ENCODE measurements at regions not wholly inside any gene's neighbourhood (a gene's known extent, or its start where the extent isn't known, plus 50 kb on each side); places are given as distances from the start of the nearest gene placed in this dataset.

GRCh38 chr1:243930822-243931671 lies 81.0 kb upstream of the AKT3 start:
- TF ChIP-seq CTCF (IDR thresholded peaks at IDR 0.05; ENCODE audit: unreplicated experiment), result no peak
- H3K4me1 Mint-ChIP-seq (ENCODE audit: low read depth), result peaks cover 8% of the 10 kb centered on the region
- H3K27ac Mint-ChIP-seq, result no peak overlapping the region
- DNase-seq (ENCODE audit: low spot score, unreplicated experiment), result no peak
- H3K4me3 Mint-ChIP-seq (ENCODE audit: low read depth), result no peak overlapping the region
- peaks cover 50% of the 10 kb centered on the region for H3K27me3 Mint-ChIP-seq
- H3K9me3 Mint-ChIP-seq (ENCODE audit: low read depth), result peaks cover 5% of the 10 kb centered on the region
- no peaks in the 10 kb centered on the region for H3K36me3 Mint-ChIP-seq (ENCODE audit: insufficient read depth)

GRCh38 chr1:243927381-243927780 lies 77.3 kb upstream of the AKT3 start:
- Mint-ChIP-seq H3K27ac (no peak overlapping the region), H3K36me3 (ENCODE audit: insufficient read depth) (no peaks in the 10 kb centered on the region), H3K9me3 (ENCODE audit: low read depth) (no peaks in the 10 kb centered on the region), H3K4me1 (ENCODE audit: low read depth) (peaks cover 8% of the 10 kb centered on the region), H3K27me3 (peaks cover 70% of the 10 kb centered on the region), H3K4me3 (ENCODE audit: low read depth) (no peak overlapping the region)
- DNase-seq (ENCODE audit: low spot score, unreplicated experiment), result no peak
- no peak for TF ChIP-seq CTCF (IDR thresholded peaks at IDR 0.05; ENCODE audit: unreplicated experiment)

DNA sequence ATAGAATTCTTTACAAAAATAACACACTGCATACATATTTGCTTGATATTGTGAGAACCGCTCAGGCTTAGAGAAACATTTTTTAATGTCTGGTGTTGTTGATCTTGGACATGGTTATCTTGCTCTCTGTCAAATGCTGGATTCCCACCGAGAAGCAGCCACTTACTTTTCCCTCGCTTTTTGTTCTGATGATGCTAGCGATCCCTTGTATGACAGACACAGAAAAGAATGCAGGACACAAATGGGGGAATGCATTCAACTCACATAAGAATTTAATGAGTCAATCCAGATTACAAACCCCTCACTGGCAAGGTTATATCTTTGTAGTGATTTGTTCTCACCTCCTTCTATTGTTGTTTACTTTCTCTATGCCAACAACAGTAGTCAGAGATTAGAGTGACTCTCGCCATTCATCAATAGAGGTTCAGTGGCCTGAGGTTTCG lies 76.8 kb upstream of the AKT3 start:
- Mint-ChIP-seq H3K4me3 (ENCODE audit: low read depth) (no peak overlapping the region), H3K4me1 (ENCODE audit: low read depth) (peaks cover 8% of the 10 kb centered on the region), H3K27ac (peak overlapping the region; percentile 35), H3K36me3 (ENCODE audit: insufficient read depth) (no peaks in the 10 kb centered on the region), H3K27me3 (peaks cover 71% of the 10 kb centered on the region), H3K9me3 (ENCODE audit: low read depth) (no peaks in the 10 kb centered on the region)
- no peak for DNase-seq (ENCODE audit: low spot score, unreplicated experiment)
- no peak for TF ChIP-seq CTCF (IDR thresholded peaks at IDR 0.05; ENCODE audit: unreplicated experiment)

GRCh38 chr1:243926299-243926698 lies 76.3 kb upstream of the AKT3 start:
- Mint-ChIP-seq H3K36me3 (ENCODE audit: insufficient read depth) (no peaks in the 10 kb centered on the region), H3K4me3 (ENCODE audit: low read depth) (no peak overlapping the region), H3K27me3 (peaks cover 73% of the 10 kb centered on the region), H3K4me1 (ENCODE audit: low read depth) (peaks cover 7% of the 10 kb centered on the region), H3K9me3 (ENCODE audit: low read depth) (no peaks in the 10 kb centered on the region), H3K27ac (no peak overlapping the region)
- no peak for TF ChIP-seq CTCF (IDR thresholded peaks at IDR 0.05; ENCODE audit: unreplicated experiment)
- DNase-seq (ENCODE audit: low spot score, unreplicated experiment), result no peak

DNA sequence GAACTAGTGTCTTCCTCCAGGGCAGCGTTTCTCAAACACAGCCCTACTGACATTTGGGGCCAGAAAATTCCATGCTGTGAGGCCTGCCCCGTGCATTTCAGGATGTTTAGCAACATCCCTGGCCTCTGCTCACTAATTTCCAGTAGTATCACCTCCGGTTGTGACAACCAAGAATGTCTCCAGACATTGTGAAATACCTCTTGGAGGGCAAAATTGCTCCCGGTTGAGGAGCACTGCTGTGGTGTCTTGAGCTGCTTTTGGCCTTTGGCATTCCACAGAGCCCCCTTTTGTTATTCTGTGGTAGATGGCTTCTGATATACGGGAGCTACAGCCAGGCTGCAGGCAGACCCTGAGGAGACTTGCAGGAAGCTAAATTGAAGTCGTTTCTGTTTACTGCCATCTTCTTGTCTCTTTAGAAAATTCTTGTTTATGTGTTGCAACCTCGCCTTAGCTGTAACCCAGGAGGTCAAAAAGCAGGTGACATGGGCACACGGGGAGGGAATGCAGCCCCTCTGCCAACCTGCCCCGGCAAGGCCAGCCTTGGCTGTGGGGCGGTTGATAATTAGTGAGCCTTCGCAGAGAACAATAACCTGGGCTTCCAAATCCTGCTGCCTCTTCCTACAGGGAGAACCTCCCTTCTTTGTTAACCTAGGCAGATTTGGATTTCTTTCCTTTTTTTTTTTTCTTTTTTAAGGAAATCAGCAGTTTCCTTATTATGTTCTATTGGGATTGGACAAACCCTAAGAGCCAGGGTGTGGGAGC lies 74.7 kb upstream of the AKT3 start:
- Mint-ChIP-seq H3K27me3 (peaks cover 72% of the 10 kb centered on the region), H3K4me1 (ENCODE audit: low read depth) (peaks cover 4% of the 10 kb centered on the region), H3K27ac (no peak overlapping the region), H3K36me3 (ENCODE audit: insufficient read depth) (no peaks in the 10 kb centered on the region), H3K4me3 (ENCODE audit: low read depth) (no peak overlapping the region), H3K9me3 (ENCODE audit: low read depth) (no peaks in the 10 kb centered on the region)
- TF ChIP-seq CTCF (IDR thresholded peaks at IDR 0.05; ENCODE audit: unreplicated experiment), result no peak
- DNase-seq (ENCODE audit: low spot score, unreplicated experiment), result no peak
